ENCODE measurements at regions not wholly inside any gene's neighbourhood (a gene's known extent, or its start where the extent isn't known, plus 50 kb on each side); places are given as distances from the start of the nearest gene placed in this dataset.

DNA sequence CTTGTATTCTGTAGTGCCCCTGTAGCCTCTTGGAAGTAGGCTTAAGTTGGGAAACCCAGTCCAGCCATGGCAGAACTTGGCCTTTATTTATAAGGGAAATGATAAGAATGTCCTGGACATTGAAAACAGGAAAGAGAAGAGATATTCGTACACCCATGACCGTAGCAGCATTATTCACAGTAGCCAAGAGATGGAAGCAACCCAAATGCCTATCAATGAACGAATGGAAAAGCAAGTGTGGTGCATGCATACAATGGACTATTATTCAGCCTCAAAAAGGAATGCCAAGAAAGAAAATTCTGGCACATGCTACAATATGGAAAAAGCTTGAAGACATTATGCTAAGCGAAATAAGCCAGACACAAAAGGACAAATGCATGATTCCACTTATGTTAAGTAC, 315.3 kb downstream of the CXCL12 start:
- no peak overlapping the region for H3K4me3 ChIP-seq (ENCODE audit: low read length)
- no peak for DNase-seq (ENCODE audit: low read depth)
- no peak for TF ChIP-seq CTCF (IDR thresholded peaks at IDR 0.05; ENCODE audit: insufficient read depth, low read depth, low read length, missing control alignments)

GRCh38 chr10:44068716-44069482, 316.0 kb downstream of the CXCL12 start:
- no peak for DNase-seq (ENCODE audit: low read depth)
- no peak overlapping the region for H3K4me3 ChIP-seq (ENCODE audit: low read length)
- TF ChIP-seq CTCF (IDR thresholded peaks at IDR 0.05; ENCODE audit: insufficient read depth, low read depth, low read length, missing control alignments): no peak

- no peak for DNase-seq (ENCODE audit: low read depth)
- no peak overlapping the region for H3K4me3 ChIP-seq (ENCODE audit: low read length)
- TF ChIP-seq CTCF (IDR thresholded peaks at IDR 0.05; ENCODE audit: insufficient read depth, low read depth, low read length, missing control alignments): no peak
Measured at GRCh38 chr10:44067432-44067831, 317.5 kb downstream of the CXCL12 start.

DNA sequence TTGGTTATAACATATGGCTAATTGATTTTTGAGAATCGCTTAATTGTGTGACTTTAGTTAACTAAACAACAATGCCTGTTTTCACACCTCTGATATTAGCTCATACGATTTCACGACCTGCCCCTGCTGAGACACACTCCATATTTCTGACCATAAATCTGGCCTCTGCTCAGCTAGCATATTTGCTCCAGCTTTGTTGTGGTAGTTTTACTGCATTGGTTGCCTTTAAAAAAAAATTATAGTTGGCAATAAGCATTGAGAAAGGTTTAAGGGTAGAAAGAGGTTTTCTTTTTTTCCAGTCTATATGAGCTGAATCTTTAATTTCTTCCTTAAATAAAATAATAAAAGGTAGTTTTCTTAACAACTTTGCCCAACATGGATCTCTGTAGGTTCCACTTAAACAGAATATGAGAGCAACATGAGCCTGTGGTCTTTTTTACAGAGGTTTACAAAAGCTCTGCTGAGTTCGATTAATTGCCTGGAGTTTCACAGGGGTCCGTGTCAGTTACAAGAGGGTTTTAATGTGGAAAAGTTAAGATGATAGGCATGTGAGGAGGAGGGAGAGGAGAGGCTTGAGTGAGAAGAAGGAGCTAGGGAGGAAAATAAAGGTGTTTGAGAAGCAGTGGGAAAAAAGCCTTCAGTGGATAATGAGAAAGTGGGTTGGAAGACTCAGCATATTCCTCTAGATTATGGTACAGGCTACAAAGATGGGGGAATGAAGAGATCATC, 318.2 kb downstream of the CXCL12 start:
- DNase-seq (ENCODE audit: low read depth): no peak
- H3K4me3 ChIP-seq (ENCODE audit: low read length): no peak overlapping the region
- TF ChIP-seq CTCF (IDR thresholded peaks at IDR 0.05; ENCODE audit: insufficient read depth, low read depth, low read length, missing control alignments): no peak

GRCh38 chr10:44065788-44066526, 318.9 kb downstream of the CXCL12 start:
- no peak overlapping the region for H3K4me3 ChIP-seq (ENCODE audit: low read length)
- no peak for DNase-seq (ENCODE audit: low read depth)
- no peak for TF ChIP-seq CTCF (IDR thresholded peaks at IDR 0.05; ENCODE audit: insufficient read depth, low read depth, low read length, missing control alignments)

DNA sequence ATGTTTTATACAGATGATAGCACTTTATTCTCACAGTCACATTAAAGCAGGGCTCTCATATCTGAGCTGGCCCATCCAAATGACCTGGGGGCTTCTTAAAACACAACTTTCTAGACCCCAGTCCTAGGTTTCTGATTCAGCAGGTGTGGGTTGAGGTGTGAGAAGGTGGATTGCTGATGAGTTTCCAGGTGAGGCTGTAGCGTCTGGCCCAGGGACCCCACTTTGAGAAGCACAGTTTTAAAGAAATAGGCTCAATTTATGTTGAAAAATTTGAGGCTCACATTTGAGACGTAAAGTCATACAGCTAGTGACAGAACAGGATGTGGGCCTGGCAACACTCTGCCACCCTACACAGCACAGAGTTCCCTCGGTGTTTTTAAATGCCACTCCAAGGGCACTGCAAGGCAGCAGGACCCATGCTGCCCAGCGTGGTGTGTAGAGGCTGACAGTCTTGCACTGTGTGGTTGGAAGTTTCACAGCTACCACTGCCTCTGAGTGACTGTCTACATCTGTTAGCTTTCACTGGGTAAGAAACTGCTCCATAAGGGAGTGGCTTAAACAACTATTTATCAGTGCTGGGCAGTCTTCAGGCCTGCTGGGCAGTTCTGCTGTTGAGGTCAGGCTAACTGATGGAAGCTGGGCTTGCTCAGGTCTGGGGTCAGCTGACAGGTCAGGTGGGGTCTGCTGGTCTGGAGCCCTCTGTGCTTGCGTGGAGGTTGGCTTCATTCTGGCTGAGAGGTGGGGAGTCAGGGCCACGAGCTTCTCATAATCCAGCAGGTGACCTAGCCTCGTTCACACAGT, 319.7 kb downstream of the CXCL12 start:
- no peak for TF ChIP-seq CTCF (IDR thresholded peaks at IDR 0.05; ENCODE audit: insufficient read depth, low read depth, low read length, missing control alignments)

More for the DNA sequence above, 319.7 kb downstream of the CXCL12 start:
- no peak overlapping the region for H3K4me3 ChIP-seq (ENCODE audit: low read length)
- no peak for DNase-seq (ENCODE audit: low read depth)

All from epithelial cell of esophagus (primary cell).